GM19397 (cell line): ENCODE measurements at regions not wholly inside any gene's neighbourhood (a gene's known extent, or its start where the extent isn't known, plus 50 kb on each side); places are given as distances from the start of the nearest gene placed in this dataset.

Source experiments
- ATAC-seq: cut with Tn5 transposase; IDR thresholded peaks from one replicate; pipeline ENCODE4 v1.9.1; 2021; ENCODE audit warnings: mild to moderate bottlenecking, moderate library complexity; ENCODE audit not compliant: unreplicated experiment

DNA sequence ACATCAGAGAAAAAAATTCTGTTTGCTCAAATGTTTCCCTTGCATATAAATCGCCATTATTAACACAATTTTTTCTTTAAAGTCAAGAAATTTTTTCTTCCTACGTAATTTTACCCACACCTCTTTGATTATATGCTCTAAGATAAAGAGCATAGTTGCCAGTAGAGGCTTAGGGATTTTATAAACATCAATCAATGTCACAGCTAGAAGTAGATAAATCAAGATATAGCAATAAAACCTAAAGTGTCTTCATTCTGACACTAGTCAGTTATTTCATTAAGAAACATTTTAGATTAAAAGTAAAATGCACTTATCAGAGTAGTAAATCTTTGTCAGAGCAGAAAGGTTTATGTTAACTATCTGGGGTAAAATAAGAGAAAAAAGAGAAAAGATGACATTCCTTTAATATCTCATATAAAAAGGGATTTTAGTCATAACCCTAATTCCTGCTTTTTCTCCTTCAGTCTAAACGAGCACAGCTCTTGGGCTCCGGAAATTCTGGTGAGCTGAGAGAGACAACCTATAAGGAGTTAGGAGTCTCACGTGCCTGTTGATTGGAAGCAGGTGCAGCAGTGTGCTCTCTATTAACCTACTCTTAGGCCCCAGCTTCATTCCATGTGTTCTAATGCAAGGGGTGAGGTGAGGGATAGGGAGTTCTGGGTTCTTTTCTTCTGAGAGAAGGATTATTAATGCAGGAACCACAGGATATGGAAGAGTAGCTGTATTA is 172.4 kb upstream of the GULP1 start:
- no peak for ATAC-seq

- no peak for ATAC-seq
Observed at GRCh38 chr2:188122985-188123384, 168.7 kb upstream of the GULP1 start.

GRCh38 chr2:188129677-188130076 is 162.0 kb upstream of the GULP1 start:
- no peak for ATAC-seq

GRCh38 chr2:188130317-188130716 is 161.4 kb upstream of the GULP1 start:
- ATAC-seq: no peak

DNA sequence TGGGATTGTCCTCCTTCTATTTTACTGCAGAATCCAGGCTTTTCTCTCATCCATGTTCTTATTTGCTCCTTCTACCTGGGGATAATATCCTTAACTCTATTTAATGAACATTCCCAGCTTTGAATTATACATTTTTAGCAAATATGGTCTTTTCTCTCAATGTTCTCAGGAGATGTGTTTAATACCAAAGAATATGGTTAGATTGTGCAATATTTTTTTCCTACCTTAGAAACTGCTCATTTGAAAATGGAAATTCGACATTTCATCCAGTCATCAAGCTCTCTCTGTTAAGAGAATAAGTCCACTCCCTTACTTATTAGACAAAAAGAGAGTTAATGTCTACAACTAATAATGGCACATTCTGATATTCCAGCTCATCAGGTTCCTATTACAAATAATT is 160.4 kb upstream of the GULP1 start:
- no peak for ATAC-seq

DNA sequence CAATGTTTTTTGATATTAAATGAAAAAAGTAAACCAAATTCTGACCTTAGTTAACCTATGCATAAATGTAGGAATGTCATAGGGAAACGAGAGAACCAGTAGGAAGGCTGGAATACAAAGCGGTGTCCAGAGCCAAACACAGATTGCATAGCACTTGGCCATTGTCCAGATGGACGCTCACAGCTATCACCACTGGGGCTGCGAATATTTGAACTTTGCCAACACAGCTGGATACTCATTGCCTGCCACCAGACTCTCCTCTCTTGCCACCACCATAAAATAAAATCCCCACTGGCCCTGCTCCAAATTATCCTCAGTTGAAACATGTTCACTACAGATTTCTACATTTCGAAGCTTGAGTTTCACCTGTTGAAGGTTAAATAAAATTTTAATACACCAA is 159.3 kb upstream of the GULP1 start:
- no peak for ATAC-seq

DNA sequence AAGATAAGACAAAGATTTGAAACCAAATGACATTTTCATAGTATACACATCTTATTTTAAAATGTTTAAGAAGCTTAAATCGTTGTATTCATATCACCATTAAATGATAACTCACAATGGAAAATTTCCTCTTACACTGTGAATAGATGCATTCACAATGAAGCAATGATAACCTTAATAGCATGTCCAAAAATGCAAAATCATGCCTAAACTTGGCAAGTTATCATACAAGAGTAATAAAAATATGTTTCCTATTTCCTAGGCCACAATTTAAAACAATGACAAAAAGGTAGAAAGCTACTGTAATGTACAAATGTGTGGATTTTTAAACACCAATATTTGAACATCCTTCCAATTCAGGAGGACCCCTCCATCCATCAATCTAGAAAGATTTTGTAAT is 157.4 kb upstream of the GULP1 start:
- no peak for ATAC-seq

DNA sequence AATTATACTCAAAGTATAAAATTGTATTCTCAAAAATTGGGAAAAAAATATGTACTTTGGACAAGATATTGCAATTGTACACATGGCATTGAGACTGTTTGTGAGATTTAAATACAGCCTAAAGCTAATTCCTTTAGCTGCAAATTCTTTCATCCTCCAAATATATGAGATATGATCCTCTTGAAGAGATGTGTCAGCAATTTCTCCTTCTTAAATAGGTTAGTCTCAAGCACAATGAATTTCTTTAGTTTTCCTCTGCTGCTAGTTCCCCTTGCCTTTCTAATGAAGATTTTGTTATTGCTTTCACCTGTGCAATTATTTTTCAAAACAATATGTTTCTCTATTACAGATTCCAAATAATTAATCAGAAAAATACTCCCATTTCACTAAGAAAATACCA is 153.4 kb upstream of the GULP1 start:
- ATAC-seq: no peak

DNA sequence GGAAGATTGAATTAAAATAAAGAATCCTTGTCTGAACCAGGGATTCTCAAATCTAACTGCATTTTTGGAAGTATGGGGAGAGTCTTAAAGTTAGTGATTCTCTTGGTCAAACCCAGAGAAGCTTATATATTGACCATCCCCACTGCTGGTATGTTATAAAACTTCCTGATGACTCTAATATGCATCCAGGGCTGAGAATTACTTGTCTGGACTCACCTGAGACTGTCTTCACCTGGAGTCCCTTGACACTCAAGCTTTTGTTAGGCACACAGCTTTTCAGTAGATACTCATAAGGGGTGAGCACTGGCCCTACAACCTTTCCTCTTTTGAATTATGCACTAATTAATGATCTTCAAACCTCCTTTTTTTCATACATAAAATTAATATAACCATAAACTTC is 149.6 kb upstream of the GULP1 start:
- ATAC-seq: no peak

- no peak for ATAC-seq
Observed at GRCh38 chr2:188142636-188143295, 148.9 kb upstream of the GULP1 start.

DNA sequence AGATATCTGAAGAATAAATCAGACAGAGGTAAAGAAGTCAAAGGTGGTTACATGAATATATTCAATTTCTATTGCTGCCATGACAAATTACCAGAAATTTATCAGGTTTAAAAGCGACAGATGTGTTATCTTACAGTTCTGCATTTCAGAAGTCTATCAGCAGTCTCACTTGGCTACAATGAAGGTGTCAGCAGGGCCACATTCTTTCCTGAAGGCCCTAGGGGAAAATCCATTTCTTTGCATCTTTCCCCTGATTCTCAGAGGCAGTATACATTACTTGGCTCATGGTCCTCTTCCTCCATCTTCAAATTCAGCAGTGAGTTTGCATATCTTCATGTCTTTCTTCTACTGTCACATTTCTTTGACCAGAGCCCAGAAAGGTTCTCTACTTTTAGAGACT is 145.8 kb upstream of the GULP1 start:
- no peak for ATAC-seq

DNA sequence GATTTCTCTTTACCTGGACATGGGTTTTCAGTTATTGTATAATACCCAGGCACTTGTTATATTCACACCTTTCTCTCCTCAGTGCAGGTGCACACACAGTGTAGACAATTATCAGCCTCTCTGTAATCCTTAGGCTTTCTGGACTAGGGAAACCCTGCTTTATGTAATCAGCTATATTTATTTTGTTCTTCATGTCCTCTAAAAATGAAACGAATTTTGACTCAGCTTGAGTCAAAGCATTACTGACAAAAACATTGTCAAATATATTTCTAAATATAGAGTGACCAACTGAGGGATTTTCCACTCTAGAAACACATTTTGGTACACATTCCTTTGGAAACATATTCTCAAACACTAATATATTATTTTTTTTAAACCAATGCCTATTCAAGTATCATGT is 144.8 kb upstream of the GULP1 start:
- ATAC-seq: no peak

- ATAC-seq: no peak
Observed at GRCh38 chr2:188151670-188152069, 140.0 kb upstream of the GULP1 start.

DNA sequence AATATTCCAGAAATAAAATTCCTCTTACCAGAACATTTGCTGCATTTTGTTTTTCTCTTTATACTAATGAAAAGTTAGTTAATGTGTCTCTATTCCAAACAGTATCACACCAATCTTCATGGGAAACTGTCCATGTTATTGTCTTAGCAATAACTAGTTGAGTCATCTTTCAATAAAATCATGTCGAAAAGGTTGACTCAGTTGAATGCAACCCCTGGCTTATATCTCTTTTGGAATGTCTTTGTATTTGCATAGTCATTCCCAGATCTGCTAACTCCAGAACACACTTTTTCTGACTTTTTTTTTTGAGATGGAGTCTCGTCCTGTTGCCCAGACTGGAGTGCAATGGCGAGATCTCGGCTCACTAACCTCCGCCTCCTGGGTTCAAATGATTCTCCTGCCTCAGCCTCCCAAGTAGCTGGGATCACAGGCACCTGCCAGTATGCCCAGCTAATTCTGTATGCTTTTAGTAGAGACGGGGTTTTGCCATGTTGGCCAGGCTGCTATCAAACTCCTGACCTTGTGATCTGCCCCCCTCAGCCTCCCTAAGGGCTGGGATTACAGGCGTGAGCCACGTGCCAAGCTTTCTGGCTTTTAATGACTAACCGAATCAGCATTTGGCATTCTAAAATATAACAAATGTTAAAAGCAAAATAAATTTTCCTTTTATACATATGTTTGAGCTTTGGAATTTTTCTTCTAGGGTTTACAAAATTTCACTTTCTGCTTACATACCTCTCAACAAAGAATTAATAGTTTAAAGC is 133.2 kb upstream of the GULP1 start:
- no peak for ATAC-seq

DNA sequence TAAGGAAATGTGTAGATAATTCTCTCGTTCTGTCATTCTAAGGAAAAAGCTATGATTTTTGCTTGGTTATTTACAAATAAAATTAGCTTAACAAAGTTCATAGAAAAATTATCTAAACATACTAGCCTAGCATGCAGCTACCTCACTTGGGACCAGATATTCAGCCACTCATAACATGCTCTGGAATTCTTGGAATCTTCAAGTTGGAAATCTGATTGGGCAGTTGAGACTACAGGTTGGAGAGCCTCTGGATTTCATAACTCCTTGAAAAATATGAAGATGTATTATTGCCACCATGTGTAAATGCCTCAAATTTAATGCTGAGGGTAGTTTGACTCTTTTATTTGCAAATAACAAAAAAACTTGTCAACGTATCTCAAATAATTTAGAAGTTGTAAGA is 132.2 kb upstream of the GULP1 start:
- no peak for ATAC-seq

DNA sequence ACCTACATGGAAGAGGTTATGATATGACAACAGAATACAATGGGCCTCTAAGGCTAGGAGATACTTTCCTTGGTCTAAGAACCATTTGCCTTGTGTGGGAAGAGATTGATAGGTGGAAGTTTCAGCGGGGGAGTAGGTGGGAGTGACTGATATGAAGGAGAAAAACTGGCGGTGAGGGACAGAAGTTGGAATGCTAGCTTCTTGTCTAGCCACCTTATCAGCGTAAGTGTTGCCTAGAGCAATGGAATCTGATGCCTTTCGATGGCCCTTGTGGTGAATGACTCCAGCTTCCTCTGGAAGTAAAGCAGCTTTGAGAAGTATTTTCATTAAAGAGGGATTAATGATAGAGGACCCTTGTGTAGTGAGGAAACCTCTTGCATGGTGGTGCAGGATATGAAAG is 121.3 kb upstream of the GULP1 start:
- no peak for ATAC-seq

GRCh38 chr2:188176620-188177019 is 115.1 kb upstream of the GULP1 start:
- no peak for ATAC-seq

DNA sequence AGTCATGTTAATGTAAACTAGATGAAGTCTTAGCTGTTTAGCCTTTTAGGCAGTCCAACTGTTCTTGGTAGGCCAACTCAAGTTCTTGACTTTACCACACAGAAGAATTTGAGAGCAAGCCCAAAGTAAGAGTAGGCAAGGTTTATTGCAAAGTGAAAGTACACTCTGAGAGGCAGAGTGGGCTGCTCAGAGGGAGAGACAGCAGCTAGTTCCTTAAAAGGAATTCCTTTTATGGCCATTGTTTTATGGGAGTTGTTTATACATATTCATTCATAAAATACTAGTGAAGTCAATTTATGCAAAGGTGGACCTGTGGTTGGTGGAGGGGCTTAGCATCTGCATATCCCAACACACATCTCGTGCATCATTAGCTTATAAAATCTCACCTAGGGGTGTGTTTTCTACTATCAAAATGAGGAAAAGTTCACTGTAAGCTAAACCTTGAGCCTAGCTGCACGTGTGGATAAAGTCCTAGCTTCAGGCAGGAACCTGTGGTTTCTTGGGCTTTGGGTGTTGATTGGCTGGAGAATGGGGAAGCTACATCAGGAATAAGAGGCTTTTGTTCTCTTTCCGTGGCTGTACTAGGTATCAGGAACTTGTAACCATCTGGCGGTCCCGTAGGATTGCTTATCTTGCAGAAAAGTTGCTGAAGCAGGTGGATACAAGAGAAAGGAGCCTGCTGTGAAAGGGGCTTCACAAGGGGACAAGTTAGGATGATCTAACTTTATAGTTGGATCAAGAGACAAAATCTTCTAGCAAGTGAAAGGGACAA is 110.4 kb upstream of the GULP1 start:
- no peak for ATAC-seq

DNA sequence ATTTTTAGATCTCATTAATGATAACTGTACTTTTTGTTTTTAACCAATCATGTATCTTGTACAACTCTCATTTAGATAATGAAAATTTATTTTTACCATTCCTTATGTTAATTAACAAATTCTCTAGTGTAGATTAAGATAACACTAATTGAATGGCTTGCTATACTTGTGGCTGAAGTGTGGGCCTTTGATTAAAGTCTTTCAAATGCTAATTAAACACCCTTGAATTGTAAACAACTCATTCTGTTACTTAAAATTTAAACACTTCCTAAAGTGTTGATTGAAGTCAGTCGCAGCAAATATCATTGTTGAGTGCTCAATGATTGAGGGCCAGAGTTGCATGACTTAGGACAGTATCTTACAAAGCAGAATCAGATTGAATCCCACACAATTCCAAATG is 109.8 kb upstream of the GULP1 start:
- ATAC-seq: no peak

DNA sequence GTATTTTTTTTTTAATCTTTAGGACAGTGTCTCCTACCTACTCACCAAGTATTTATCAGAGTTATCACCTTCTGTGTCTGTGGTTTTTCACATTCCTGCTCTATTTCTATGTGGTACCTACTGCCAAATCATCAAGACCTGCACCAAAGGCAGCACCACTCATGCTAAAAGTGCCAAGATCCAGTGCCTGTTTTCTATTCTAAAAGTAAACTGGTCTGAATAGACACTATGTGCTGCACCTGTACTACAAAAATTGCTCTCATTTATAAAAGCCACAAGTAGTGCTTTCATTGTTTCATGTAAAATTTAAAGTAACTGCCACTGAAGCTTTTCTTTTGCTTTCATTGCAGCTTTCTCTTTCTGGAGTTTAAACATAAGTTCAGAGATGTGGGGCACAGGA is 103.9 kb upstream of the GULP1 start:
- ATAC-seq: no peak

GRCh38 chr2:188189356-188189755 is 102.3 kb upstream of the GULP1 start:
- no peak for ATAC-seq
